GM21529 (cell line): ENCODE measurements at regions not wholly inside any gene's neighbourhood (a gene's known extent, or its start where the extent isn't known, plus 50 kb on each side); places are given as distances from the start of the nearest gene placed in this dataset.

Source experiments
- ATAC-seq: cut with Tn5 transposase; IDR thresholded peaks from one replicate; pipeline ENCODE4 v1.9.1; 2021; ENCODE audit not compliant: unreplicated experiment

GRCh38 chr1:59225594-59226316 lies 71.1 kb upstream of the FGGY start:
- ATAC-seq, result no peak

- no peak for ATAC-seq
Observed at GRCh38 chr1:59229138-59229537, 67.8 kb upstream of the FGGY start.

DNA sequence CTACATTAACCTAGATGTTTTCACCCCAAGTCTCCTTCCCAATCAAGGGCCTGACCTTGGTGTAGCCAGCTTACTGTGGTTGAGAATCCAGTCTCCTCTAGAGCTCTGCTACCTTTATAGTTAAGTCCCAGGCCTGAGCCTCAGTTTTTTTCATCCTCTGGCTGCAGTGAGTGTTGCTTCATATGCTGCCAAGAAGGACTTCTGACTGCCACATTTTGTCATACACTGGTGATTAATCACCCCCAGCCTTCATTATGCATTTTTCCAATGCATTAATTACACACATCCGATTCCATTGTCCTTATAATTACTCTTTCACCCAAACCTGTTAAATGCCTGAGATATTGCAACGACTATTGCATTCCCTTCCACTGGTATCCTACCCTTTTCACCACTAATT lies 66.3 kb upstream of the FGGY start:
- no peak for ATAC-seq

GRCh38 chr1:59232216-59232615 lies 64.7 kb upstream of the FGGY start:
- ATAC-seq, result no peak

GRCh38 chr1:59233444-59233843 lies 63.5 kb upstream of the FGGY start:
- no peak for ATAC-seq

- no peak for ATAC-seq
Observed at GRCh38 chr1:59236721-59237545, 60.0 kb upstream of the FGGY start.

GRCh38 chr1:59237900-59238299 lies 59.0 kb upstream of the FGGY start:
- ATAC-seq, result no peak

GRCh38 chr1:59238333-59238934 lies 58.5 kb upstream of the FGGY start:
- ATAC-seq, result no peak

GRCh38 chr1:59238993-59239392 lies 57.9 kb upstream of the FGGY start:
- no peak for ATAC-seq

GRCh38 chr1:59241909-59242308 lies 55.0 kb upstream of the FGGY start:
- ATAC-seq, result no peak

DNA sequence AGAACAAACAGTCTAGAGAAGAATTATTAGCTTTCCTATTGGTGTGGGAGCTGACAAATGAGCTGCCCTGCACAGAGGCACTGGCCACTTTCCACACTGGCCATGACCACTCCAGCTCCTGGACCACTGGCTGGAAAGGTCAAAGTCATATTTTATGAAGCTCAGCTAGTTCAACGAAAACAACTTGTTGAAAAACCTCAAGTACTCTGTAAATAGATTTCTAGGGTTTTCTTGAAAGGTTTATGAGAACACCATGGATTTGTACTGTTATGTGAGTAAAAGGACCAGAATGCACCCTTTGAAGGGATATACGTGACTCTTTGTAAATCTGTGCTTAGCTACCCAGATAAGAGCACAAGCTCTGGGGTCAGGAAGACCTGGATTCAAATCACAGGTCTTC lies 54.5 kb upstream of the FGGY start:
- ATAC-seq, result no peak

DNA sequence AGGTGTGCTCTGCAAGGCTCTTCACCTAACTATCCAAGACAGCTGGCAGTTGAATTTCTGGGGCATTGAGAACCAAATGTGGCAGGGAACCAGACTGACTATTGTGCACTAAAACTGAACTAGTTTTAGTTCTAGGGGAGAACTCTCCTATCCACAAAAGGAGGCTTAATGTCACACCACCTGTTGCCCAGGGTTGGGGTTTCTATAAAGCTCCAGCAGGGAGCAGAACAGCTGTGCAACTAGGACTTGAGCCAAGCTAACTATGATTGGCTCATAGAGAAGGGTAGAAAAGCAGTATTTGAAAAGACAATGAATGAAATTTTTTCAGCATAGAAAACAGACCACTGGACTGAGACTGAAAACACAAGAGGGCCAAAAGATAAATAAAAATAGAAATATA lies 53.3 kb upstream of the FGGY start:
- no peak for ATAC-seq

DNA sequence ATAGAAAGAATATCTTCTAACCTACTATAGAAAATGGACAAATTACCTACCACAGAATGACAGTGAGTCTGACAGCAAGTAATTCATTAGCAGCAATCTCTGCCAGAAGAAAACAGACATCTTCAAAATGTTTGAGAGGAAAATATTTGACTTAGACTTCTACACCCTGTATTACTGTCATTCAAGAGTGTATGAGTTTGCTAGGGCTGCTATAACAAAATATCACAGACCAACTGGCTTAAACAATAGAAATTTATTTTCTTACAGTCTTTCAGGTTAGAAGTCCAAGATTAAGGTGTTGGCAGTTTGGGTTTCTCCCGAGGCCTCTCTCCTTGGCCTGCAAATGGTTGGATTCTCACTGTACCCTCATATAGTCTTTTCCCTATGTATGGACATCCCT lies 52.9 kb upstream of the FGGY start:
- no peak for ATAC-seq

- ATAC-seq, result no peak
Observed at GRCh38 chr1:59244891-59245290, 52.0 kb upstream of the FGGY start.
